GM10248 (cell line): ENCODE measurements at regions not wholly inside any gene's neighbourhood (a gene's known extent, or its start where the extent isn't known, plus 50 kb on each side); places are given as distances from the start of the nearest gene placed in this dataset.

Experiments
- CTCF ChIA-PET: fragments of 300-600 bp; sonication (Branson Sonifier 250); formaldehyde crosslinking; extraction: SDS; loops from one replicate; lab custom pipeline; 2021; ENCODE audit warnings: antibody characterized with exemption; lab: Yijun Ruan, JAX
- POLR2A ChIA-PET: fragments of 350-650 bp; sonication (Branson Sonifier 250); formaldehyde crosslinking; extraction: SDS; loops from one replicate; lab custom pipeline; 2020; ENCODE audit warnings: antibody characterized with exemption; lab: Yijun Ruan, JAX
- DNase-seq: peaks from one replicate; pipeline ENCODE4 v3.0.0; 2012; ENCODE audit errors: extremely low spot score
- CTCF ChIP-seq: IDR thresholded peaks from 2 replicates; pipeline ENCODE4 v1.5.1; 2012; ENCODE audit warnings: mild to moderate bottlenecking, low read depth; ENCODE audit errors: extremely low read depth, missing control alignments, control extremely low read depth

GRCh38 chr4:174144106-174144505, 139.4 kb downstream of the FBXO8 start:
- ChIA-PET CTCF (interaction anchor here (1.0 to 1.6 kb wide), 2 partner anchors 10 to 48 kb away, joined by 3 to 4 read pairs; no protein-coding TSS in a partner anchor), POLR2A (no interaction called here)
- TF ChIP-seq CTCF: no peak
- no peak for DNase-seq

GRCh38 chr4:174141876-174142275, 141.6 kb downstream of the FBXO8 start:
- no peak for TF ChIP-seq CTCF
- DNase-seq: no peak
- CTCF ChIA-PET: no interaction called here
- POLR2A ChIA-PET: no interaction called here

GRCh38 chr4:174138616-174139015, 144.9 kb downstream of the FBXO8 start:
- ChIA-PET CTCF (interaction anchor here (1.9 kb wide), 1 partner anchor 18 kb away, joined by 4 read pairs; no protein-coding TSS in a partner anchor), POLR2A (no interaction called here)
- no peak for TF ChIP-seq CTCF
- no peak for DNase-seq

GRCh38 chr4:174137698-174138097, 145.8 kb downstream of the FBXO8 start:
- CTCF ChIA-PET: interaction anchor here (1.2 kb wide), 1 partner anchor 10 kb away, joined by 3 read pairs; no protein-coding TSS in a partner anchor
- DNase-seq: no peak
- TF ChIP-seq CTCF: no peak
- POLR2A ChIA-PET: no interaction called here

GRCh38 chr4:174135936-174136406, 147.5 kb downstream of the FBXO8 start:
- POLR2A ChIA-PET: no interaction called here
- DNase-seq: no peak
- TF ChIP-seq CTCF: no peak
- CTCF ChIA-PET: interaction anchor here (1.5 kb wide), 1 partner anchor 101 kb away, joined by 3 read pairs; no protein-coding TSS in a partner anchor

- TF ChIP-seq CTCF: no peak
- DNase-seq: no peak
- POLR2A ChIA-PET: no interaction called here
- CTCF ChIA-PET: interaction anchor here (1.5 kb wide), 1 partner anchor 100 kb away, joined by 3 read pairs; no protein-coding TSS in a partner anchor
Observed at GRCh38 chr4:174135530-174135929, 147.9 kb downstream of the FBXO8 start.
